HG02840 (cell line): ENCODE measurements at regions not wholly inside any gene's neighbourhood (a gene's known extent, or its start where the extent isn't known, plus 50 kb on each side); places are given as distances from the start of the nearest gene placed in this dataset.
A peak's percentile ranks its signal among the peaks of the same experiment; 100 is the strongest.

Experiments
- ATAC-seq: cut with Tn5 transposase; IDR thresholded peaks from one replicate; pipeline ENCODE4 v1.9.1; 2021; ENCODE audit warnings: mild to moderate bottlenecking, moderate library complexity, moderate number of reproducible peaks; ENCODE audit not compliant: unreplicated experiment, low FRiP score

GRCh38 chr17:77358801-77359200 is 218.0 kb downstream of the SEC14L1 start:
- no peak for ATAC-seq

- ATAC-seq: no peak
These were observed 218.5 kb downstream of the SEC14L1 start for GRCh38 chr17:77359236-77359635.

- ATAC-seq: no peak
These were observed 221.3 kb downstream of the SEC14L1 start for GRCh38 chr17:77361986-77362620.

GRCh38 chr17:77363821-77364361 is 223.1 kb downstream of the SEC14L1 start:
- ATAC-seq: no peak

- ATAC-seq: no peak
These were observed 223.7 kb downstream of the SEC14L1 start for GRCh38 chr17:77364381-77364911.

GRCh38 chr17:77364941-77365583 is 224.3 kb downstream of the SEC14L1 start:
- ATAC-seq: no peak

GRCh38 chr17:77365584-77366186 is 224.9 kb downstream of the SEC14L1 start:
- ATAC-seq: no peak

- no peak for ATAC-seq
These were observed 225.4 kb downstream of the SEC14L1 start for GRCh38 chr17:77366206-77366557.

- ATAC-seq: no peak
These were observed 225.9 kb downstream of the SEC14L1 start for GRCh38 chr17:77366558-77367245.

- ATAC-seq: no peak
These were observed 228.8 kb downstream of the SEC14L1 start for GRCh38 chr17:77369544-77369971.

- ATAC-seq: no peak
These were observed 229.8 kb downstream of the SEC14L1 start for GRCh38 chr17:77370586-77370985.

- ATAC-seq: no peak
These were observed 230.5 kb downstream of the SEC14L1 start for GRCh38 chr17:77371117-77371887.

- ATAC-seq: no peak
These were observed 231.2 kb downstream of the SEC14L1 start for GRCh38 chr17:77371888-77372443.

GRCh38 chr17:77372444-77373298 is 231.9 kb downstream of the SEC14L1 start:
- peak; percentile 50 for ATAC-seq

- peak; percentile 7 for ATAC-seq
These were observed 232.8 kb downstream of the SEC14L1 start for GRCh38 chr17:77373299-77374169.

GRCh38 chr17:77374170-77374936 is 233.6 kb downstream of the SEC14L1 start:
- ATAC-seq: no peak
